C1 segment of cervical spinal cord (tissue), 14 donors: ENCODE measurements at regions not wholly inside any gene's neighbourhood (a gene's known extent, or its start where the extent isn't known, plus 50 kb on each side); places are given as distances from the start of the nearest gene placed in this dataset.
"Not testable (repeated sequence)": the region's sequence is repeated elsewhere in the genome, so short reads cannot be mapped to it uniquely, and the experiment has no call there.

Source experiments
- DNase-seq, 14 donors: peaks; one replicate each; lab custom pipeline; 2025; lab: John Stamatoyannopoulos, UW

DNA sequence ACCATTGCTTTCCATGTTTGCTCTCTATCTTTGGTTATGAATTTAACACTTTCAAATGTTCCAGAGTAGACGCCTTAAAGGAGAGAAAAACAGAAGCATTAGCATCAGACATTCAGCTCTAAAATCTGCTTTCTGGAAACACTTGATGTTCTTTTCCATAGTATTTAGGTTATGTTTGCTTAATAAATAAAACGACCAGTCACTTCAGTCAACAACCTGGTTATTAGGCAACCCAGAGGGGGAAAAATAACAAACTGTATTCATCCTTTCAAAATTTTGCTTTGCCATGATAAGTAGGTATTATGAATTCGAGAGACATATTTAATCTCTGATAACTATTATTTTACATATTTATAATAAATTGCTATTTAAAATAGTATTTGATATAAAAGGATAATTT is 1044.7 kb downstream of the CDH9 start:
- no peak for DNase-seq

GRCh38 chr5:25991639-25992038 is 1046.7 kb downstream of the CDH9 start:
- DNase-seq, result no peak

DNA sequence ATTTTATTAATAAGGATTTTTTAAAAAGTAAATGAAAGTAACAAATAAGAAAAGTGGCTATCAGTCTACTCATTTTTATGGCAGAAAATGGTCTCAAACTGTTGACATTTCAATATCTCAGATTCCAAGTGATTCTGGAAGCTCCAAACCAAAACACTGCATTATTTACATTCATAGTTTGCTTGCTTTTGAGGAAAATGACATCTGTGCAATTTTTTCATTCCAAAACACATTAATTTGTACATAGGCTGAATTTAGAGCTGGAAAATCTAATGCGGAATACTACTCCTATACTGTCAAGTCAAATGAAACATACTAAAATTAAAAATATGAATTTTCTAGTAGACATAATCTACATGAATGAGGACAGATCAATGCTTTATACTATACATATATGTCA is 1047.6 kb downstream of the CDH9 start:
- DNase-seq, result no peak

GRCh38 chr5:25979086-25979485 is 1059.3 kb downstream of the CDH9 start:
- no peak for DNase-seq

DNA sequence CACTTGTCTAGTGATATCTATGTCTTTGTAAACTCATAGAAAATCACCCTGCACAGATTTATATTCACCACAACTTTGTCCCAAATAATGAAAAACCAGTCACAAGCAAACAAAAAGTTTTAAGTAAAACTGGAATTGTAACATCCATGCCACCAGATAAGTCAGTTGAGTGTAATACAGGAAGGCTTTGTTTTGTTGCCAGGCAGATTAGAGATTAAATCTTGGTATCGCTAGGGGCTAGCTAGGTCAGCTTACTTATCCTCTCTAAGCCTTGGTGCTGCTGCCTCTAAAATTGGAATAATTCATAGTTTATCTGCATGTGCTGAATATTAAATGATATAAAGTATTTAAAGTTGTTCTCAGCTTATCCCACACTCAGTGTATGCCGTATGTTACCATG is 1062.5 kb downstream of the CDH9 start:
- DNase-seq, result no peak

DNA sequence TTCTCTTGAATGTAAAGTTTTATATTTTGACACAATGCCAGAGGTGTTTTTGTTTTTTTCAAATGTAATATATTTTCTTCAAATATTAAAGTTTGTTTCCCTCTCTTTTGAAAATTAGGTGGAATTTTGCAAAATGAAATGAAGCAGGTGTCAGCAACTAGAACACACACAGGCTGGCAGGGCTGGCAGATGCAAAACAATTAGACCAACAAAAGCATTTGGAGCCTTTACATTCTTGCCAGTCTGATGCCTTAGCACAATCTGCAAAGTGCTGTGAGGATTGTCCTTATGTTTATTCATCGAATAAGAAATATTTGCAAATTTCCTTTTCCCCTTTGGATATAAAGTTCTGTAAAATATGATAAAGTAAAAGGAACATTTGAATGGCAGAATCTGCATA is 1063.9 kb downstream of the CDH9 start:
- DNase-seq, result no peak

DNA sequence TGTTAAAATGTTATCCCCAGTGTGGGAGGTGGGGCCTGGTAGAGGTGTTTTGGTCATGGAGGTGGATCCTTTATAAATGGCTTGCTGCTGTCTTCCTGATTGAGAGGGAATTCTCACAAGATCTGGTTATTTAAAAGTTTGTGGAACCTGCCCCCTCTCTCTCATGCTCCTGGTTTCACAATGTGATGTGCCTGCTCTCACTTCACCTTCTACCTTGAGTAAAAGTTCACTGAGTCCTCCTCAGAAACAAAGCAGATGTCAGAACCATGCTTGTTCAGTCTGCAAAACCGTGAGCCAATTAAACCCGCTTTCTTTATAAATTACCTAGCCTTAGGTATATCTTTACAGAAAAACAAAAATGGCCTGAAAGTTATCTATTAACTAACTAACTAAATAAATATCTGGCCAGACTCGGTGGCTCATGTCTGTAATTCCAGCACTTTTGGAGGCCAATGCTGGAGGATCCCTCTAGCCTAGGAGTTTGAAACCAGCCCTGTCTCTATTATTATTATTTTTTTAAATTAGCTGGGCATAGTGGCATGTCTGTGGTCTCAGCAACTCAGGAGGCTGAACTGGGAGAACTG is 1067.4 kb downstream of the CDH9 start:
- no peak for DNase-seq

DNA sequence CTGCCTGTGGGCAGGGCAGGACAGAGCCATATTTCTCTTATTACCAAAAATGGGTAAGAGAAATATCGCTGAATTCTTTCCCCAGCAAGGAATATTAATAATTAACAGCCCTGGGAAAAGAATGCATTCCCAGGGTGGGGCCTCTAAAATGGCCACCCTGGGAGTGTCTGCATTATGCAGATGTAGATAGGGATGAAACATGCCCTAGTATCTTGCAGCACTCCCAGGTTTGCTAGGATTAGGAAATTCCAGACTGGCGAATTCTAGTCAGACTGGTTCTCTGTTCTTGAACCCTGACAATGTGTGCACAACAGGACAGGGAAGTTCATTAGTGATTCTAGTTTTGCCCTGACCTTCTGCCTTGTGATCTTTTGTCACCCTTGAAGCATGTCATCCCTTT is 1069.3 kb downstream of the CDH9 start:
- not testable (repeated sequence) for DNase-seq

DNA sequence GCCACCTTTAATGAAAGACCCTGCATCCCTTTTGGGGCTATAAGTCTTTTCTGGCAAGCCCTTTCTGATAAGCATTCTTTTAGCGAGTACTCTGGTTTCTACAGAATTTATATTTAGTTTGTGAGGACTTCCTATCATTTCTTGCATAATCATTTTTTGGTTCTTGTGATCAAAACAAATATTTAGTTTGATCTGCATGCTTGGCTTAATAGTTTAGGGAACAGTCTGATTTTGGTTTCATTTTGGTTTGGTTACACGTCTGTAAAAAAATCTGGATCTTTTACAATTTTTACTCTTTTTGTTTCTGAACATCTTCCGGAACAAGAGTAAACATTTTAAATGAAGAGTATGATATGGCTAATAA is 1074.4 kb downstream of the CDH9 start:
- DNase-seq, result no peak

DNA sequence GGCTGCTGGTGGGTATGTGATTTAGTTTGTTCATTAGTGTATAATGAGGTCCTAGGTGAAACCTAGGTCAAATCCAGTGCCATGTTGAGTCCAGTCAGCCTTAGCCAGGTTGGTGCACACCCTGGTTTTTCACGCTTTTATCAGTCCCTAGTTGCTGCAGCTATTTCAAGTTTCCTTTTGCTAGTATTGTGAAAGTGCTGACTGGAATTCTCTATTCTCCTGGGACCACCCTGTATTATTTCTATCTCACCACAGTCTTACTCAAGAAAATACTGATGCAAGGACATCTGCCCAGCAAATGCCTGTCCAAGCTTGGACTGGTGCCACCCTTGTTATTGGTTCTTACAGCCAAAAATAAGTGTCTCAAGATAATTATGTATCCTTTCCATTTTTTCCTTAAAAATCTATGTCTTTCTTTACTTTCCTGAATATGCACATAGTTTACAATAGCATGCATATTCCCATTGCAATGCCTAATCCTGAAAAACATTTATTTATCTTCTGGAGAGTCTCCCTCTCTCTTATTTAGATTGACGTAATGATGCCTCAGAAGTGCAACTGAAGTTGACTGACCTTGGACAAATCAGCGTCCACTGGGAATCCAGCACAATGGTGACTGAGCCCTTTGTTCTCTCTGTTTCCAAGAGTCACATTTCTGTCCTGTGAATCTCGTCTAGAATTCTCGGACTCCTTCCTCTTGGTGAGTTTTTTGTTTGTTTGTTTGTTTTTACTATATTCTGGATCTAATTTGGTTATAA is 1075.0 kb downstream of the CDH9 start:
- no peak for DNase-seq

DNA sequence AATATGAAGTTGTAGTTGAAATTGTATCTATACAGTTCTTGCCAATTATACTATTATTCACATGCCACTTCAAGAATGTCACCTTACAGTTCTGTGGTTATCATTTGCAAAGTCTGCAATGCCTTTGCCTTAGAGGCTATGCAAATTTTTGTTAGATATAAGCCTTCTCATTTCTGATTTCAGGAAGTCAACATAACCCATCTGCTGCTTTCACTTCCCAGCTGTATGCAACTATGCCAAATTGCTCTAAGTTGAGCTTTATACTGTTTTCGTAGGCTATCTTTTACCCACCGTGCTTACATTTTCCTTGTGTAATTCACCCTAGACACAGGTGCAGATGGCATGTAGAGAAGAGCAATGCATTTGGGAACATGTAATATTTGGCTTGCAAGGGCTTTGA is 1083.0 kb downstream of the CDH9 start:
- no peak for DNase-seq

GRCh38 chr5:25950681-25951080 is 1087.7 kb downstream of the CDH9 start:
- DNase-seq, result no peak

DNA sequence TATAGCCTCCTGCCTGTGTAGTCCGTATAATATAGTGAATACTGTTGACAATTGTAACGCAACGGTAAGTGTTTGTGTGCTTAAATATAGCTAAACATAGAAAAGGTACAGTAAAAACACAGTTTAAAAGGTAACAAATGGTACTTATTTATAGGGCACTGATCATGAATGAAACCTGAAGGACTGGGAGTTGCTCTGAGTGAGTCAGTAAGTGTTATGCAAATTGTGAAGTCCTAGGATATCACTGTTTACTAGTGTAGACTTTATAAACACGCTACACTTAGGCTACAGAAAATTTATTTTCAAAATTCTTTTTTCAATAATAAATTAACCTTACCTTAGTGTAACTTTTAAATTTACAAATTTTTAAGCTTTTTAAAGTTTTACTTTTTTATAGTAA is 1090.1 kb downstream of the CDH9 start:
- no peak for DNase-seq

GRCh38 chr5:25944786-25945185 is 1093.6 kb downstream of the CDH9 start:
- no peak for DNase-seq

GRCh38 chr5:25909163-25909562 is 1129.2 kb downstream of the CDH9 start:
- no peak for DNase-seq

GRCh38 chr5:25905646-25906045 is 1132.7 kb downstream of the CDH9 start:
- no peak for DNase-seq

DNA sequence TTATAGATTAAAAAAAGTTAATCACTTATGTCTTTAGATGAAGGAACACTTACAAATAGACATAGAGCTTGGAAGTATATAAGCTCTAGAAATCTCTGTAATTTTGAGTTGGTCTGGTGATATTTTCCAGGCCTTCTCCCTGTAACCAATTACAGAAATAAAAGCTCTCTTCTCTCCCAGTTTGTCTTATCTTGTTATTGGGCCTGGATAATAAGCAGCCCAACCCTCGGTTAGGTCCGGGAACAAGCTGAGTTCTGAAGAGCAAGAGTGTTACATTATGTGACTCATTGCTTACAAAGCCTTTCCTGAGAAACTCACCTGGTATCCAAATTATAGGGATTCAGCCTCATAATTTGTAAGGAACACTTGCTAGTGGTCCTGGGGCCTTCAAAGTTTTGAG is 1146.2 kb downstream of the CDH9 start:
- no peak for DNase-seq

GRCh38 chr5:25891691-25892090 is 1146.7 kb downstream of the CDH9 start:
- no peak for DNase-seq

DNA sequence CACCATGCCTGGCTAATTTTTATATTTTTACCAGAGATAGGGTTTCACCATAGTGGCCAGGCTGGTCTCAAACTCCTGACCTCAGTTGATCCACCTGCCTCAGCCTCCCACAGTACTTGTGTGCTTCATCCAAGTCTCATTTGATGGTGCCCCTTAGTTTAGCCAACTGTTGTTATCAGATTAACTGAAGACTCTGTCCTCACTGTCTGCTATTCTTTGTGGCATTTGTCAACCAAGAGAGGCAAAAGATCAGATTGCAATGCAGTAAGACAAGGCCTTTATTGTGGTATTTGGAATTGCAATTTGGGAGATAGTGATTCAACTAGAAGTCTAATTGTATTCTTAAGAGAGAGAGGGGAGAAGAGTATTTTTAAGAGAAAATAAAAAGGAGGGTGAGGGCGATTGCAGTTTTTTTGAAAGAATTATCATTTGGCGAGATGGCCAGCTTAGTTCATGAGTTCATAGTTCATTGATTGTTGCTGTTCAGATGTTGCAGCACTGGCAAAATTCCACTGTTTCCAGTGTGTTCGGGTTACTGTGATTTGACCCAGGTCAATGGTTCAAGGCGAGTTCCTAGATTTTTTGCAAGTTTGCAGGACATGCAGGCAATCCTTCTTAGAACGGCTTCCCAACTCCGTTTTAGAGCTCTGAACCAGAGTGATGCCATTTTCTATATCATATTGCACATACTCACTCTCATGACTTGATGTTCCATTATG is 1156.9 kb downstream of the CDH9 start:
- DNase-seq, result no peak

GRCh38 chr5:25863811-25864210 is 1174.6 kb downstream of the CDH9 start:
- DNase-seq, result no peak

DNA sequence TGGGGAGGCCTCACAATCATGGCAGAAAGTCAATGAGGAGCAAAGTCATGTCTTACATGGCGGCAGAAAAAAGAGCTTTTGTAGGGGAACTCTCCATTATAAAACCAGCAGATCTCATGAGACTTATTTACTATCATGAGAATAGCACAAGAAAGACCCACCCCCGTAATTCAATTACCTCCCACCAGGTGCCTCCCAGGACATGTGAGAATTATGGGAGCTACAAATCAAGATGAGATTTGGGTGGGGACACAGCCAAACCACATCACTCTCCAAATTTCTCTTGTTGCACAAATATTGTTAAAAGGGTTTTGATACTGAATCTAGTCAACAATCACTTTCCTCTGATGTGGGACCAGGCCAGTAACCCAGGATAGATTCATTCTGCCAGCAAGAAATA is 1176.1 kb downstream of the CDH9 start:
- DNase-seq, result no peak

- DNase-seq, result no peak
Observed at GRCh38 chr5:25858019-25858418, 1180.4 kb downstream of the CDH9 start.

GRCh38 chr5:25851301-25851700 is 1187.1 kb downstream of the CDH9 start:
- DNase-seq, result no peak
